ENCODE measurements at regions not wholly inside any gene's neighbourhood (a gene's known extent, or its start where the extent isn't known, plus 50 kb on each side); places are given as distances from the start of the nearest gene placed in this dataset.

- H3K27me3 ChIP-seq (ENCODE audit: insufficient read depth, low read depth, low read length) = no peaks in the 10 kb centered on the region
- H3K27ac ChIP-seq (ENCODE audit: low read length) = no peak overlapping the region
- no peaks in the 10 kb centered on the region for H4K20me1 ChIP-seq (ENCODE audit: insufficient read depth)
- no peak overlapping the region for H3K4me2 ChIP-seq (ENCODE audit: low read length)
- no peaks in the 10 kb centered on the region for H3K9me2 ChIP-seq (ENCODE audit: insufficient read depth, low read length)
- no peaks in the 10 kb centered on the region for H3K9me3 ChIP-seq (ENCODE audit: low read length)
- no peak overlapping the region for H3K9ac ChIP-seq (ENCODE audit: low read length)
- H3K4me3 ChIP-seq (ENCODE audit: low read length) = no peak overlapping the region
- H3K79me2 ChIP-seq (replicated peaks; ENCODE audit: insufficient read depth, low read length) = no peaks in the 10 kb centered on the region
- no peaks in the 10 kb centered on the region for H3F3A ChIP-seq (ENCODE audit: insufficient read depth, low read length, poor library complexity, severe bottlenecking)
- no peaks in the 10 kb centered on the region for H3K36me3 ChIP-seq (ENCODE audit: insufficient read depth, low read length)
- no peak for TF ChIP-seq MXI1 (conservative IDR thresholded peaks at IDR 0.05; ENCODE audit: poor library complexity, severe bottlenecking)
- TF ChIP-seq SMC3 (conservative IDR thresholded peaks at IDR 0.05; ENCODE audit: poor library complexity) = no peak
- TF ChIP-seq CTCF (IDR thresholded peaks at IDR 0.05; ENCODE audit: poor library complexity, severe bottlenecking) = no peak
- no peak for TF ChIP-seq POLR2AphosphoS5 (IDR thresholded peaks at IDR 0.05)
- no peak for TF ChIP-seq EZH2 (IDR thresholded peaks at IDR 0.05; ENCODE audit: borderline replicate concordance, insufficient read depth, low read length, poor library complexity, severe bottlenecking)
- TF ChIP-seq EP300 (conservative IDR thresholded peaks at IDR 0.05; ENCODE audit: poor library complexity, severe bottlenecking) = no peak
- TF ChIP-seq TAF1 (IDR thresholded peaks at IDR 0.05; ENCODE audit: low read depth) = no peak
- TF ChIP-seq, protein P1, sequence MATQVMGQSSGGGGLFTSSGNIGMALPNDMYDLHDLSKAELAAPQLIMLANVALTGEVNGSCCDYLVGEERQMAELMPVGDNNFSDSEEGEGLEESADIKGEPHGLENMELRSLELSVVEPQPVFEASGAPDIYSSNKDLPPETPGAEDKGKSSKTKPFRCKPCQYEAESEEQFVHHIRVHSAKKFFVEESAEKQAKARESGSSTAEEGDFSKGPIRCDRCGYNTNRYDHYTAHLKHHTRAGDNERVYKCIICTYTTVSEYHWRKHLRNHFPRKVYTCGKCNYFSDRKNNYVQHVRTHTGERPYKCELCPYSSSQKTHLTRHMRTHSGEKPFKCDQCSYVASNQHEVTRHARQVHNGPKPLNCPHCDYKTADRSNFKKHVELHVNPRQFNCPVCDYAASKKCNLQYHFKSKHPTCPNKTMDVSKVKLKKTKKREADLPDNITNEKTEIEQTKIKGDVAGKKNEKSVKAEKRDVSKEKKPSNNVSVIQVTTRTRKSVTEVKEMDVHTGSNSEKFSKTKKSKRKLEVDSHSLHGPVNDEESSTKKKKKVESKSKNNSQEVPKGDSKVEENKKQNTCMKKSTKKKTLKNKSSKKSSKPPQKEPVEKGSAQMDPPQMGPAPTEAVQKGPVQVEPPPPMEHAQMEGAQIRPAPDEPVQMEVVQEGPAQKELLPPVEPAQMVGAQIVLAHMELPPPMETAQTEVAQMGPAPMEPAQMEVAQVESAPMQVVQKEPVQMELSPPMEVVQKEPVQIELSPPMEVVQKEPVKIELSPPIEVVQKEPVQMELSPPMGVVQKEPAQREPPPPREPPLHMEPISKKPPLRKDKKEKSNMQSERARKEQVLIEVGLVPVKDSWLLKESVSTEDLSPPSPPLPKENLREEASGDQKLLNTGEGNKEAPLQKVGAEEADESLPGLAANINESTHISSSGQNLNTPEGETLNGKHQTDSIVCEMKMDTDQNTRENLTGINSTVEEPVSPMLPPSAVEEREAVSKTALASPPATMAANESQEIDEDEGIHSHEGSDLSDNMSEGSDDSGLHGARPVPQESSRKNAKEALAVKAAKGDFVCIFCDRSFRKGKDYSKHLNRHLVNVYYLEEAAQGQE (IDR thresholded peaks at IDR 0.05; ENCODE audit: borderline replicate concordance) = no peak
- TF ChIP-seq RAD21 (conservative IDR thresholded peaks at IDR 0.05) = no peak
- H2AFZ ChIP-seq (ENCODE audit: low read depth, low read length) = no peak overlapping the region
Observed at GRCh38 chr6:51314965-51315364, 496.3 kb downstream of the TFAP2B start.

- H3K9me3 ChIP-seq (ENCODE audit: low read length) = no peaks in the 10 kb centered on the region
Observed at GRCh38 chr6:51318674-51319073, 500.0 kb downstream of the TFAP2B start.

More at GRCh38 chr6:51318674-51319073, 500.0 kb downstream of the TFAP2B start:
- no peak for TF ChIP-seq SMC3 (conservative IDR thresholded peaks at IDR 0.05; ENCODE audit: poor library complexity)
- TF ChIP-seq CTCF (IDR thresholded peaks at IDR 0.05; ENCODE audit: poor library complexity, severe bottlenecking) = no peak
- no peak for TF ChIP-seq TAF1 (IDR thresholded peaks at IDR 0.05; ENCODE audit: low read depth)
- TF ChIP-seq, protein P1 (IDR thresholded peaks at IDR 0.05; ENCODE audit: borderline replicate concordance) = no peak
- TF ChIP-seq MXI1 (conservative IDR thresholded peaks at IDR 0.05; ENCODE audit: poor library complexity, severe bottlenecking) = no peak
- no peak for TF ChIP-seq EP300 (conservative IDR thresholded peaks at IDR 0.05; ENCODE audit: poor library complexity, severe bottlenecking)
- no peak for TF ChIP-seq RAD21 (conservative IDR thresholded peaks at IDR 0.05)
- no peak for TF ChIP-seq POLR2AphosphoS5 (IDR thresholded peaks at IDR 0.05)
- TF ChIP-seq EZH2 (IDR thresholded peaks at IDR 0.05; ENCODE audit: borderline replicate concordance, insufficient read depth, low read length, poor library complexity, severe bottlenecking) = no peak
- Histone ChIP-seq H3K4me3 (ENCODE audit: low read length) (no peak overlapping the region), H4K20me1 (ENCODE audit: insufficient read depth) (no peaks in the 10 kb centered on the region), H3K27me3 (ENCODE audit: insufficient read depth, low read depth, low read length) (no peaks in the 10 kb centered on the region), H3K4me2 (ENCODE audit: low read length) (no peak overlapping the region), H3K9me2 (ENCODE audit: insufficient read depth, low read length) (no peaks in the 10 kb centered on the region), H3F3A (ENCODE audit: insufficient read depth, low read length, poor library complexity, severe bottlenecking) (no peaks in the 10 kb centered on the region), H3K27ac (ENCODE audit: low read length) (no peak overlapping the region), H3K79me2 (replicated peaks; ENCODE audit: insufficient read depth, low read length) (no peaks in the 10 kb centered on the region), H2AFZ (ENCODE audit: low read depth, low read length) (no peak overlapping the region), H3K36me3 (ENCODE audit: insufficient read depth, low read length) (no peaks in the 10 kb centered on the region), H3K9ac (ENCODE audit: low read length) (no peak overlapping the region)

Measured in neural cell (in vitro differentiated cells).